ENCODE measurements at regions not wholly inside any gene's neighbourhood (a gene's known extent, or its start where the extent isn't known, plus 50 kb on each side); places are given as distances from the start of the nearest gene placed in this dataset.
"Not testable (repeated sequence)": the region's sequence is repeated elsewhere in the genome, so short reads cannot be mapped to it uniquely, and the experiment has no call there.

DNA sequence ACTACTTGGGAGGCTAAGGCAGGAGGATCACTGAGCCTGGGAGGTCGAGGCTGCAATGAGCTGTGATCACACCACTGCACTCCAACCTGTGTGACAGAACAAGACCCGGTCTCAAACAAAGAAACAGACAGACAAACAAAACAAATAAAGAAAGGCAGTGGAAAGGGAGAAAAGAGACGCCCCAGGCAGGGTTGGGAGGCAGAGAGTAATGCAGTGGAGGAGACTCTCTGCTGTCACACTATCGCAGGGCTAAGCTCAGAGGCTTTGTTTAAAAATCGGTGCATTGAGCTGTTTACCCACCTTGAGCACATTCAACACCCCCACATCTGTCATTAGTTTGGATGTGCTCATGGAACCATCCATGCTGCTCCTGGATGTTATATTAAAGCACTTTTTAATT is 84.2 kb upstream of the RMP24 start:
- ATAC-seq (ENCODE audit: low read depth) (no peak), DNase-seq (no peak)
- no peak for TF ChIP-seq CTCF (IDR thresholded peaks at IDR 0.05)
- no peak overlapping the region for H3K4me3 Mint-ChIP-seq
- peaks cover 14% of the 10 kb centered on the region for H3K9me3 Mint-ChIP-seq
- CTCF ChIA-PET = interaction anchor here (0.9 kb wide), 1 partner anchor 63 kb away, joined by 3 read pairs; no protein-coding TSS in a partner anchor
- H3K36me3 Mint-ChIP-seq (ENCODE audit: low read depth) = no peaks in the 10 kb centered on the region
- POLR2A ChIA-PET = no interaction called here
- H3K27me3 Mint-ChIP-seq = peaks cover 25% of the 10 kb centered on the region
- no peaks in the 10 kb centered on the region for H3K4me1 Mint-ChIP-seq
- intact Hi-C loops (cut with micrococcal nuclease) = no loop called here
- no peak overlapping the region for H3K27ac Mint-ChIP-seq

DNA sequence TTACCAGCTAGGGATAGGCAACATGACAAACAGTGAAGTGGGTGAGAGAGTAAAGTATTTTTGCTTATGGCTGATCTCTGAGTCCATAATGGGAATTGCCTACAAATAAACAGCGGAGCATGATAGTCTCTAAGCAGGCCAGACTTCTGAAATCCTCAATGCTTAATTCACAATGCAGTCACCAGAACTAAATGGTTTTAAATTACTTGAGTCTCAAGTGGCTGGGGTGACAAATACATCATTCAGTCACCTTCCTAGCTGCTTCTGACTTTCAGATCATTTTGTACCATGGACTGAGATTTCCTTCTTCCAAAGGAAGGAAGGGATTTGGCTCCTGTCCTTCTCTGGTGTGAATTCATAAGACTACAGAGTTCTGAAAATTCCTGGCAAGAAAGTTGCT is 82.8 kb upstream of the RMP24 start:
- Mint-ChIP-seq H3K36me3 (ENCODE audit: low read depth) (no peaks in the 10 kb centered on the region), H3K9me3 (peaks cover 14% of the 10 kb centered on the region), H3K4me3 (no peak overlapping the region), H3K27me3 (peaks cover 22% of the 10 kb centered on the region), H3K4me1 (no peaks in the 10 kb centered on the region), H3K27ac (no peak overlapping the region)
- TF ChIP-seq CTCF (IDR thresholded peaks at IDR 0.05) = no peak
- ATAC-seq (ENCODE audit: low read depth) = no peak
- ChIA-PET POLR2A (no interaction called here), CTCF (no interaction called here)
- DNase-seq = no peak
- intact Hi-C loops (cut with micrococcal nuclease) = no loop called here

GRCh38 chr18:35890323-35890722 is 82.2 kb upstream of the RMP24 start:
- H3K4me3 Mint-ChIP-seq = no peak overlapping the region
- intact Hi-C loops (cut with micrococcal nuclease) = no loop called here
- no peaks in the 10 kb centered on the region for H3K4me1 Mint-ChIP-seq
- H3K27me3 Mint-ChIP-seq = peaks cover 21% of the 10 kb centered on the region
- ATAC-seq (ENCODE audit: low read depth) (no peak), DNase-seq (no peak)
- CTCF ChIA-PET = no interaction called here
- no peaks in the 10 kb centered on the region for H3K36me3 Mint-ChIP-seq (ENCODE audit: low read depth)
- no peak for TF ChIP-seq CTCF (IDR thresholded peaks at IDR 0.05)
- H3K27ac Mint-ChIP-seq = no peak overlapping the region
- POLR2A ChIA-PET = no interaction called here
- H3K9me3 Mint-ChIP-seq = peaks cover 14% of the 10 kb centered on the region

DNA sequence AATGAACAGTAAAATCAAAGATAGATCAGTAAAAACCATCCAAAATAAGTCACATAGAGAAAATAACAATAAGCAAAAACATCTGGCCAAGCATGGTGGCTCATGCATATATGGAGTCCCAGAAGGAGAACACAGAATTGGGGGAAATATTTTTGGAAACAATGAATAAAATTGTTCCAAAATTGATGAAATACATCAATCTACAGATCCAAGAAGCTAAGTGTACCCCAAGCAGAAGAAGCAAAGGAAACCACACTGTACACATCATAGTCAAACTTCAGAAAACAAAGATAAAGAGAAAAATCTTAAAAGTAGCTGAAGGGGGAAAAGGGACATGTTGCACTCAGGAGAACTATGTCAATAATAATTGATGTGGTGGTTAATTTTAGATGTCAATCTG is 80.4 kb upstream of the RMP24 start:
- Mint-ChIP-seq H3K9me3 (peaks cover 14% of the 10 kb centered on the region), H3K4me1 (no peaks in the 10 kb centered on the region), H3K4me3 (no peak overlapping the region), H3K36me3 (ENCODE audit: low read depth) (no peaks in the 10 kb centered on the region), H3K27ac (no peak overlapping the region), H3K27me3 (peaks cover 18% of the 10 kb centered on the region)
- DNase-seq (no peak), ATAC-seq (ENCODE audit: low read depth) (no peak)
- intact Hi-C loops (cut with micrococcal nuclease) = no loop called here
- ChIA-PET POLR2A (no interaction called here), CTCF (no interaction called here)
- no peak for TF ChIP-seq CTCF (IDR thresholded peaks at IDR 0.05)

- H3K27ac Mint-ChIP-seq; DNase-seq; H3K4me1 Mint-ChIP-seq; POLR2A ChIA-PET; H3K9me3 Mint-ChIP-seq; H3K36me3 Mint-ChIP-seq (ENCODE audit: low read depth); H3K4me3 Mint-ChIP-seq; CTCF ChIA-PET; intact Hi-C loops (cut with micrococcal nuclease); ATAC-seq (ENCODE audit: low read depth): not testable (repeated sequence)
- H3K27me3 Mint-ChIP-seq = peaks cover 16% of the 10 kb centered on the region
Measured at GRCh38 chr18:35897481-35897880, 75.0 kb upstream of the RMP24 start.

GRCh38 chr18:35904389-35905037 is 68.0 kb upstream of the RMP24 start:
- no peaks in the 10 kb centered on the region for H3K4me1 Mint-ChIP-seq
- ChIA-PET CTCF (interaction anchor here (0.9 kb wide), 1 partner anchor 45 kb away, joined by 3 read pairs; no protein-coding TSS in a partner anchor), POLR2A (no interaction called here)
- ATAC-seq (ENCODE audit: low read depth) (no peak), DNase-seq (no peak)
- H3K27ac Mint-ChIP-seq = no peak overlapping the region
- TF ChIP-seq CTCF (IDR thresholded peaks at IDR 0.05) = no peak
- intact Hi-C loops (cut with micrococcal nuclease) = no loop called here
- peaks cover 1% of the 10 kb centered on the region for H3K27me3 Mint-ChIP-seq
- no peaks in the 10 kb centered on the region for H3K36me3 Mint-ChIP-seq (ENCODE audit: low read depth)
- H3K4me3 Mint-ChIP-seq = no peak overlapping the region
- no peaks in the 10 kb centered on the region for H3K9me3 Mint-ChIP-seq
